DOHH2 (cell line): ENCODE measurements at regions not wholly inside any gene's neighbourhood (a gene's known extent, or its start where the extent isn't known, plus 50 kb on each side); places are given as distances from the start of the nearest gene placed in this dataset.

Experiments
- EZH2phosphoT487 ChIP-seq: fragments of 200-600 bp; sonication (generic); IDR thresholded peaks from 2 replicates; pipeline ENCODE4 v1.6.1; 2017; ENCODE audit warnings: borderline replicate concordance, mild to moderate bottlenecking, antibody characterized with exemption, low read length, moderate library complexity, mixed read lengths
- TF ChIP-seq, protein P1 (sequence below): fragments of 200-600 bp; sonication (generic); IDR thresholded peaks from one replicate; pipeline ENCODE4 v1.5.1; 2014; ENCODE audit warnings: antibody characterized with exemption, mild to moderate bottlenecking, low read depth, low read length; ENCODE audit not compliant: poor library complexity, severe bottlenecking

DNA sequence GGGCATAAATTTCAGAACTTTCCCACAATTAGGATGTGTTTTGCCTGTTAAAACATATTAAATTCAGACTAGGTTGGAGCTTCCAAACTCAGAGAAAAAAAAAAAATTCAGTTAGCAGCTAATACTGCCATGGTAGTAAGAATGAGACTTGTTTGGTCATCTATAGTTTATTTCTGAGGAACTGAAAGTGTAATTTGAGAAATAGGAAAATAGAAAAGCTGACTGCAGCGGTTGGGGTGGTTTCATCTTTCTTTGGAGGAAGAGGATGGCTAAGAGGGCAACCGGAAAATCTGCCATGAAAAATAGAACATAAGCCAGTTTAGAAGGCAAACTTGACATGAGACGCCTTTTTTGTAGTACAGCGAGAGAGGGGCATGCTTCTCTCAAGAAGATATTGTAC is 371.2 kb upstream of the ROBO2 start:
- TF ChIP-seq, protein P1, sequence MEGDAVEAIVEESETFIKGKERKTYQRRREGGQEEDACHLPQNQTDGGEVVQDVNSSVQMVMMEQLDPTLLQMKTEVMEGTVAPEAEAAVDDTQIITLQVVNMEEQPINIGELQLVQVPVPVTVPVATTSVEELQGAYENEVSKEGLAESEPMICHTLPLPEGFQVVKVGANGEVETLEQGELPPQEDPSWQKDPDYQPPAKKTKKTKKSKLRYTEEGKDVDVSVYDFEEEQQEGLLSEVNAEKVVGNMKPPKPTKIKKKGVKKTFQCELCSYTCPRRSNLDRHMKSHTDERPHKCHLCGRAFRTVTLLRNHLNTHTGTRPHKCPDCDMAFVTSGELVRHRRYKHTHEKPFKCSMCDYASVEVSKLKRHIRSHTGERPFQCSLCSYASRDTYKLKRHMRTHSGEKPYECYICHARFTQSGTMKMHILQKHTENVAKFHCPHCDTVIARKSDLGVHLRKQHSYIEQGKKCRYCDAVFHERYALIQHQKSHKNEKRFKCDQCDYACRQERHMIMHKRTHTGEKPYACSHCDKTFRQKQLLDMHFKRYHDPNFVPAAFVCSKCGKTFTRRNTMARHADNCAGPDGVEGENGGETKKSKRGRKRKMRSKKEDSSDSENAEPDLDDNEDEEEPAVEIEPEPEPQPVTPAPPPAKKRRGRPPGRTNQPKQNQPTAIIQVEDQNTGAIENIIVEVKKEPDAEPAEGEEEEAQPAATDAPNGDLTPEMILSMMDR, result no peak
- no peak for TF ChIP-seq EZH2phosphoT487
